Sigmoid colon (tissue), 6 donors: ENCODE measurements at regions not wholly inside any gene's neighbourhood (a gene's known extent, or its start where the extent isn't known, plus 50 kb on each side); places are given as distances from the start of the nearest gene placed in this dataset.

Experiments
- DNase-seq: peaks from one replicate; pipeline ENCODE4 v3.0.0-alpha.2; 2019
- H3K27ac ChIP-seq, 4 donors: fragments of 200-600 bp; sonication (generic); one replicate each; pipeline ENCODE4 v1.5.1; 2016 to 2019; ENCODE audit warnings: mild to moderate bottlenecking in 1 of 4
- H3K27me3 ChIP-seq, 3 donors: fragments of 200-600 bp; sonication (generic); one replicate each; pipeline ENCODE4 v1.5.1; 2019; ENCODE audit warnings: mild to moderate bottlenecking in 1 of 3
- H3K36me3 ChIP-seq, 4 donors: fragments of 200-600 bp; sonication (generic); one replicate each; pipeline ENCODE4 v1.5.1; 2016 to 2019
- H3K4me1 ChIP-seq, 4 donors: fragments of 200-600 bp; sonication (generic); one replicate each; pipeline ENCODE4 v1.5.1; 2017 to 2019
- H3K4me3 ChIP-seq, 4 donors: fragments of 200-600 bp; sonication (generic); one replicate each; pipeline ENCODE4 v1.5.1; 2017 to 2019; ENCODE audit warnings: mild to moderate bottlenecking in 2 of 4, moderate library complexity in 1 of 4
- H3K9me3 ChIP-seq, 4 donors: fragments of 200-600 bp in 3 of 4; sonication (generic) in 3 of 4; one replicate each; pipeline versions ENCODE4 v1.5.1 to v1.6.1; 2013 to 2019
- CTCF ChIP-seq, 4 experiments: fragments of 450-650 bp in 3 of 4; fragments of 200-600 bp in 1 of 4; IDR thresholded peaks; one replicate each; pipeline ENCODE4 v1.5.1; 2016 to 2019; ENCODE audit warnings: antibody characterized with exemption in 4 of 4, mild to moderate bottlenecking in 3 of 4, moderate library complexity in 2 of 4
- EP300 ChIP-seq, 4 donors: sonication (generic); formaldehyde crosslinking; IDR thresholded peaks; one replicate each; pipeline ENCODE4 v1.6.1; 2017; ENCODE audit warnings: antibody characterized with exemption in 4 of 4
- POLR2A ChIP-seq, 2 donors: fragments of 450-650 bp; IDR thresholded peaks; one replicate each; pipeline ENCODE4 v1.6.1; 2016; ENCODE audit warnings: antibody characterized with exemption in 2 of 2, mild to moderate bottlenecking in 2 of 2, moderate library complexity in 2 of 2
- POLR2AphosphoS5 ChIP-seq, 4 donors: sonication (generic); formaldehyde crosslinking; IDR thresholded peaks; one replicate each; pipeline ENCODE4 v1.6.1; 2017; ENCODE audit warnings: antibody characterized with exemption in 4 of 4
- WGBS, 2 donors: extraction: QIAGEN DNeasy Blood & Tissue Kit; methylation state at CpG; one replicate each; pipeline ENCODE4 v1.1.7; 2013; 5-methylcytosine and 5-hydroxymethylcytosine counted together
- intact Hi-C: fragments of 100-400 bp; cut with DNase I; formaldehyde crosslinking; loops from one replicate; pipeline ENCODE4 v1.15.1; 2023
- donor health status: healthy with polysubstance abuse.
- donor health status: healthy.

GRCh38 chr11:23063276-23063675 lies 203.0 kb upstream of the CCDC179 start:
- Histone ChIP-seq H3K4me3 (no peak overlapping the region), H3K4me1 (no peaks in the 10 kb centered on the region), H3K36me3 (no peaks in the 10 kb centered on the region), H3K9me3 (no peaks in the 10 kb centered on the region), H3K27me3 (no peaks in the 10 kb centered on the region), H3K27ac (no peak overlapping the region)
- TF ChIP-seq EP300 (IDR thresholded peaks at IDR 0.05) (no peak), POLR2A (IDR thresholded peaks at IDR 0.05) (no peak), CTCF (IDR thresholded peaks at IDR 0.05) (no peak), POLR2AphosphoS5 (IDR thresholded peaks at IDR 0.05) (no peak)
- intact Hi-C loops: no loop called here
- DNase-seq: no peak

GRCh38 chr11:23078289-23078971 lies 218.2 kb upstream of the CCDC179 start:
- TF ChIP-seq CTCF (IDR thresholded peaks at IDR 0.05) (no peak), POLR2A (IDR thresholded peaks at IDR 0.05) (no peak), EP300 (IDR thresholded peaks at IDR 0.05) (no peak), POLR2AphosphoS5 (IDR thresholded peaks at IDR 0.05) (no peak)
- no peak overlapping the region for H3K27ac ChIP-seq
- H3K4me1 ChIP-seq: no peaks in the 10 kb centered on the region
- 30 to 65% methylated on average over 5 of the region's 5 CpGs for WGBS, 2 donors
- no peak overlapping the region for H3K4me3 ChIP-seq
- intact Hi-C loops: no loop called here
- no peaks in the 10 kb centered on the region for H3K9me3 ChIP-seq
- H3K27me3 ChIP-seq: no peaks in the 10 kb centered on the region
- DNase-seq: no peak
- H3K36me3 ChIP-seq: no peaks in the 10 kb centered on the region

GRCh38 chr11:23079382-23079813 lies 219.1 kb upstream of the CCDC179 start:
- TF ChIP-seq CTCF (IDR thresholded peaks at IDR 0.05) (no peak), EP300 (IDR thresholded peaks at IDR 0.05) (no peak), POLR2A (IDR thresholded peaks at IDR 0.05) (no peak), POLR2AphosphoS5 (IDR thresholded peaks at IDR 0.05) (no peak)
- Histone ChIP-seq H3K27ac (no peak overlapping the region), H3K4me3 (no peak overlapping the region), H3K9me3 (no peaks in the 10 kb centered on the region), H3K4me1 (no peaks in the 10 kb centered on the region), H3K27me3 (no peaks in the 10 kb centered on the region), H3K36me3 (no peaks in the 10 kb centered on the region)
- no peak for DNase-seq
- WGBS, 2 donors: 41 to 45% methylated on average over 3 of the region's 3 CpGs
- intact Hi-C loops: no loop called here

GRCh38 chr11:23087407-23087806 lies 227.1 kb upstream of the CCDC179 start:
- Histone ChIP-seq H3K36me3 (no peaks in the 10 kb centered on the region), H3K4me3 (no peak overlapping the region), H3K27me3 (no peaks in the 10 kb centered on the region), H3K4me1 (no peaks in the 10 kb centered on the region), H3K27ac (no peak overlapping the region), H3K9me3 (no peaks in the 10 kb centered on the region)
- WGBS, 2 donors: 68 to 85% methylated on average over 4 of the region's 4 CpGs
- intact Hi-C loops: no loop called here
- no peak for TF ChIP-seq CTCF (IDR thresholded peaks at IDR 0.05)
- no peak for TF ChIP-seq EP300 (IDR thresholded peaks at IDR 0.05)
- TF ChIP-seq POLR2AphosphoS5 (IDR thresholded peaks at IDR 0.05): no peak
- TF ChIP-seq POLR2A (IDR thresholded peaks at IDR 0.05): no peak
- DNase-seq: no peak

GRCh38 chr11:23090659-23091058 lies 230.4 kb upstream of the CCDC179 start:
- TF ChIP-seq CTCF (IDR thresholded peaks at IDR 0.05) (no peak), POLR2A (IDR thresholded peaks at IDR 0.05) (no peak), EP300 (IDR thresholded peaks at IDR 0.05) (no peak), POLR2AphosphoS5 (IDR thresholded peaks at IDR 0.05) (no peak)
- H3K4me1 ChIP-seq: no peaks in the 10 kb centered on the region
- no peak for DNase-seq
- no peak overlapping the region for H3K4me3 ChIP-seq
- 90 to 95% methylated on average over 2 of the region's 2 CpGs for WGBS, 2 donors
- no peaks in the 10 kb centered on the region for H3K27me3 ChIP-seq
- no peak overlapping the region for H3K27ac ChIP-seq
- no peaks in the 10 kb centered on the region for H3K36me3 ChIP-seq
- intact Hi-C loops: no loop called here
- H3K9me3 ChIP-seq: no peaks in the 10 kb centered on the region
